ENCODE measurements at regions not wholly inside any gene's neighbourhood (a gene's known extent, or its start where the extent isn't known, plus 50 kb on each side); places are given as distances from the start of the nearest gene placed in this dataset.
A peak's percentile ranks its signal among the peaks of the same experiment; 100 is the strongest.
"Not testable (repeated sequence)": the region's sequence is repeated elsewhere in the genome, so short reads cannot be mapped to it uniquely, and the experiment has no call there.

DNA sequence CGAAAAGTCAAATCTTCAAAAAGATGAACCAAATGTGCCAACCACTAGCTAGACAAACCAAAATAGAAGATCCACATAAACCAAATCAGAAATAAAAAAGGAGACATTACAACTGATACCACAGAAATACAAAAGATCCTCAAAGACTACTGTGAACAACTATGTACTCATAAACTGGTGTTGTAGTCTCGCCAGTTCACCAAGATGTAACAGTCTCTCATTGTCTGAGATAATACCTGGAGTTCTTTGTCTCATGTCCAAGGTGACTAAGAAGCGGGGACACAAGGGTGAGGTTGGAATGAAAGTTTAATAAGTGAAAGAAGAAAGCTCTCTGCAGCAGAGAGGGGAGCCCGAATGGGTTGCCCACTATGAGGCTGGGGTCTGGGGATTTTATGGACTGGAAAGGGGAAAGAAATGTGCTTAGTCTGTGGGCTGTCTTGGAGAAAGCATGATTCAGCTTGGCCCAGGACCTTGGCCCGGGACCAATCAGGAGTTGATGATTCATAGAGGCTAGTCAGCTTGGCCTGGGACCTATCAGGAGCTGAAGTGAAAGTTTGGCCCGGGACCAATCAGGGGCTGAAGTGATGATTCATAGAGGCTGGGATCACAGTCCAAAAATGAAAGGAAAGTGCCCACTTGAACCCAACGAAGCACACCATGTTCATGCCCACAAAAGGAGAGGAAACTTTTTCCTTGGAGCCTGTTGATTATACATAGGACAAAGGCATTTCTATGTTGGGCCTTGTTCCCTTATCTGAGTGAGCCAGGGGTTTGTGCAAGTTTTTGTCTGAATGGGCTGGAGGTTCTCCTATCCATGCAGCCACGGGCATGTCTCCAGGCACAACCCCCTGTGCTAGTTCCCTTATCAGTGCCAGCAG lies 177.1 kb downstream of the SPIN4 start:
- H3K27me3 ChIP-seq (ENCODE audit: control insufficient read depth, insufficient read depth, low read length); DNase-seq; H3K4me3 ChIP-seq (ENCODE audit: insufficient read depth, low read depth, low read length); H2BK15ac ChIP-seq (ENCODE audit: low read depth, low read length); BruUV-seq (replicated peaks); H3K18ac ChIP-seq (ENCODE audit: low read depth, low read length); H2BK120ac ChIP-seq (ENCODE audit: low read depth, low read length); H4K5ac ChIP-seq (ENCODE audit: low read depth, low read length); H3K9me3 ChIP-seq (ENCODE audit: control insufficient read depth, insufficient read depth, low read length); H2AK9ac ChIP-seq (replicated peaks; ENCODE audit: low read depth, low read length, poor library complexity); H3K79me1 ChIP-seq (ENCODE audit: low read depth in 1 of 2, low read length in 2 of 2); H3K27ac ChIP-seq (ENCODE audit: insufficient read depth, low read length); H2BK20ac ChIP-seq (ENCODE audit: low read depth, low read length); H4K20me1 ChIP-seq (ENCODE audit: insufficient read depth, low read length); H3K4me2 ChIP-seq (ENCODE audit: low read depth, low read length); H2BK5ac ChIP-seq (ENCODE audit: low read depth, low read length, poor library complexity, severe bottlenecking); H3K4ac ChIP-seq (ENCODE audit: low read depth, low read length); intact Hi-C loops (cut with micrococcal nuclease); H3K9ac ChIP-seq (ENCODE audit: low read depth, low read length); H2AK5ac ChIP-seq (ENCODE audit: low read depth, low read length); H4K8ac ChIP-seq (ENCODE audit: low read depth in 2 of 2, low read length in 2 of 2); in situ Hi-C loops (cut with MboI; ENCODE audit: low sequenced_read_pairs); H2AFZ ChIP-seq (replicated peaks; ENCODE audit: low read length, poor library complexity); CTCF ChIA-PET; H3K36me3 ChIP-seq (ENCODE audit: control insufficient read depth, insufficient read depth, low read length); dilution Hi-C loops (cut with HindIII; ENCODE audit: low sequenced_read_pairs, unreplicated experiment); H3K56ac ChIP-seq (ENCODE audit: extremely low read depth, insufficient read depth, low read length); POLR2A ChIA-PET (ENCODE audit: unreplicated experiment); H3K9me1 ChIP-seq (ENCODE audit: insufficient read depth, low read length); H3K4me1 ChIP-seq (ENCODE audit: control insufficient read depth, insufficient read depth, low read length); H3K14ac ChIP-seq (replicated peaks; ENCODE audit: low read depth, low read length); H3K23ac ChIP-seq (ENCODE audit: low read depth, low read length); H4K91ac ChIP-seq (ENCODE audit: insufficient read depth, low read depth, low read length): not testable (repeated sequence)
- ATAC-seq (ENCODE audit: low read depth): peak; percentile 79
- WGBS, 2 experiments (ENCODE audit: extremely low coverage in 2 of 2, insufficient read length in 1 of 2): no CpG with 5 or more reads among the region's 8 CpGs

- H4K8ac ChIP-seq (ENCODE audit: low read depth in 2 of 2, low read length in 2 of 2); H3K4me1 ChIP-seq (ENCODE audit: control insufficient read depth, insufficient read depth, low read length); in situ Hi-C loops (cut with MboI; ENCODE audit: low sequenced_read_pairs); H4K91ac ChIP-seq (ENCODE audit: insufficient read depth, low read depth, low read length); DNase-seq; H3K36me3 ChIP-seq (ENCODE audit: control insufficient read depth, insufficient read depth, low read length); H3K27ac ChIP-seq (ENCODE audit: insufficient read depth, low read length); CTCF ChIA-PET; H3K23ac ChIP-seq (ENCODE audit: low read depth, low read length); H3K9me1 ChIP-seq (ENCODE audit: insufficient read depth, low read length); H3K4me3 ChIP-seq (ENCODE audit: insufficient read depth, low read depth, low read length); H3K4me2 ChIP-seq (ENCODE audit: low read depth, low read length); H4K20me1 ChIP-seq (ENCODE audit: insufficient read depth, low read length); H3K79me1 ChIP-seq (ENCODE audit: low read depth in 1 of 2, low read length in 2 of 2); H3K56ac ChIP-seq (ENCODE audit: extremely low read depth, insufficient read depth, low read length); H3K14ac ChIP-seq (replicated peaks; ENCODE audit: low read depth, low read length); H3K18ac ChIP-seq (ENCODE audit: low read depth, low read length); intact Hi-C loops (cut with micrococcal nuclease); BruUV-seq (replicated peaks); POLR2A ChIA-PET (ENCODE audit: unreplicated experiment); H4K5ac ChIP-seq (ENCODE audit: low read depth, low read length); H2BK20ac ChIP-seq (ENCODE audit: low read depth, low read length); H2BK120ac ChIP-seq (ENCODE audit: low read depth, low read length); H3K9me3 ChIP-seq (ENCODE audit: control insufficient read depth, insufficient read depth, low read length); H2BK5ac ChIP-seq (ENCODE audit: low read depth, low read length, poor library complexity, severe bottlenecking); H2AK9ac ChIP-seq (replicated peaks; ENCODE audit: low read depth, low read length, poor library complexity); H2BK15ac ChIP-seq (ENCODE audit: low read depth, low read length); ATAC-seq (ENCODE audit: low read depth); H2AFZ ChIP-seq (replicated peaks; ENCODE audit: low read length, poor library complexity); H3K4ac ChIP-seq (ENCODE audit: low read depth, low read length); H2AK5ac ChIP-seq (ENCODE audit: low read depth, low read length); H3K27me3 ChIP-seq (ENCODE audit: control insufficient read depth, insufficient read depth, low read length); H3K9ac ChIP-seq (ENCODE audit: low read depth, low read length); dilution Hi-C loops (cut with HindIII; ENCODE audit: low sequenced_read_pairs, unreplicated experiment): not testable (repeated sequence)
- no CpG with 5 or more reads among the region's 4 CpGs for WGBS, 2 experiments (ENCODE audit: extremely low coverage in 2 of 2, insufficient read length in 1 of 2)
Measured at GRCh38 chrX:63169416-63169815, 181.7 kb downstream of the SPIN4 start.
